ENCODE measurements at regions not wholly inside any gene's neighbourhood (a gene's known extent, or its start where the extent isn't known, plus 50 kb on each side); places are given as distances from the start of the nearest gene placed in this dataset.

DNA sequence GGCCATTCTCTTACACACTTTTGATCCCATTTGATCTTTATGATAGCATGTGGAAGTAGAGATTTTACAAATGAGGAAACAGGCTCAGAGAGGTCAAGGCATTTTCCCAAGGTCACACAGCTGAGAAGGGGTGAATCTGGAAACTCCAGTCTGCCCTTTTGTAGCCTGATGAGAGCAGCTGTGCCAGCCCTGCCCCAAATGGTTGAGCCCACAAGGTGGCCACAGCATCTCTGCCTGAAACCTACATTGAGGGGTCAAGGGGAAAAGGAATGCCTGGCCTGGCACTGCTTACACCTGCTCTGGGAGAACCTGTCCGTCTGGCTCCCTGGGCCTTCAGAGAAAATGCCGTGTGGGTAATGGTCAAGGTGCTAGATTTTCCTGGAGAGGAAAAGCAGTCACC lies 200.2 kb upstream of the LINGO1 start:
- Histone ChIP-seq H4K91ac (replicated peaks; ENCODE audit: insufficient read length, low read length) (no peak overlapping the region), H3K4me1 (replicated peaks in 1 of 4; ENCODE audit: control insufficient read depth in 3 of 4, insufficient read depth in 4 of 4, low read length in 3 of 4) (peaks cover 0 to 9% (median under 1%) of the 10 kb centered on the region in 4 experiments; a peak in 2 of 7 replicates), H3K79me1 (ENCODE audit: low read depth, low read length) (no peaks in the 10 kb centered on the region), H4K20me1 (replicated peaks in 1 of 2; ENCODE audit: control insufficient read depth in 1 of 2, insufficient read depth in 2 of 2, low read length in 2 of 2) (no peaks in the 10 kb centered on the region), H4K8ac (ENCODE audit: extremely low read depth, insufficient read depth, low read length) (no peak overlapping the region), H3K56ac (replicated peaks; ENCODE audit: insufficient read length, low read depth, low read length) (no peak overlapping the region), H2BK120ac (replicated peaks; ENCODE audit: low read depth, low read length) (no peak overlapping the region), H2BK5ac (ENCODE audit: low read depth, low read length) (no peak overlapping the region), H3K9ac (replicated peaks in 1 of 4; ENCODE audit: extremely low read depth in 1 of 4, low read depth in 3 of 4, low read length in 3 of 4) (no peak overlapping the region), H2BK12ac (ENCODE audit: low read depth, low read length) (no peak overlapping the region), H4K5ac (ENCODE audit: insufficient read length, low read depth, low read length) (no peak overlapping the region), H2AK5ac (ENCODE audit: low read depth, low read length) (no peak overlapping the region), H2BK15ac (ENCODE audit: low read length) (no peak overlapping the region), H3K4me2 (ENCODE audit: insufficient read depth in 1 of 2, low read depth in 2 of 2, low read length in 2 of 2) (no peak overlapping the region), H2AFZ (ENCODE audit: low read length) (no peak overlapping the region), H3K14ac (ENCODE audit: insufficient read length) (no peak overlapping the region), H3K79me2 (ENCODE audit: control insufficient read depth in 1 of 2, insufficient read depth in 2 of 2, low read length in 2 of 2) (no peaks in the 10 kb centered on the region), H3K27me3 (replicated peaks in 1 of 4; ENCODE audit: control insufficient read depth in 3 of 4, extremely low read depth in 1 of 4, insufficient read depth in 3 of 4, low read length in 3 of 4) (no peaks in the 10 kb centered on the region), H3K23ac (ENCODE audit: insufficient read length) (no peak overlapping the region), H2BK20ac (ENCODE audit: low read length) (no peak overlapping the region), H3K27ac (ENCODE audit: low read depth, low read length) (no peak overlapping the region), H3K36me3 (ENCODE audit: control insufficient read depth in 2 of 4, insufficient read depth in 4 of 4, low read length in 3 of 4) (no peaks in the 10 kb centered on the region), H3K9me3 (ENCODE audit: insufficient read depth in 2 of 2, low read depth in 1 of 2, low read length in 1 of 2) (no peaks in the 10 kb centered on the region), H3K4ac (replicated peaks; ENCODE audit: insufficient read length, low read depth, low read length) (no peak overlapping the region), H3K23me2 (ENCODE audit: low read depth, low read length) (no peaks in the 10 kb centered on the region), H3K18ac (ENCODE audit: extremely low read depth, low read length) (no peak overlapping the region), H3K4me3 (ENCODE audit: extremely low read depth in 1 of 4, insufficient read depth in 2 of 4, low read depth in 3 of 4, low read length in 4 of 4) (no peak overlapping the region)
- CTCF ChIA-PET (ENCODE audit: partially characterized antibody), result interaction anchor here (0.7 to 5.5 kb wide), 8 partner anchors 8 to 233 kb away, joined by 3 to 56 read pairs (median 4); no protein-coding TSS in a partner anchor
- WGBS, 2 experiments (ENCODE audit: extremely low coverage in 1 of 2, insufficient coverage in 1 of 2, insufficient read length in 1 of 2, insufficient replicate concordance in 2 of 2, low coverage in 1 of 2, low lambda C conversion rate in 2 of 2, missing lambda C conversion rate in 1 of 2), result 84% methylated on average over 2 of the region's 2 CpGs; no CpG with 5 or more reads in 1 of the 2 experiments
- no peak for DNase-seq (ENCODE audit: low read depth in 1 of 2, low spot score in 2 of 2)
- POLR2A ChIA-PET (ENCODE audit: partially characterized antibody), result no interaction called here
- TF ChIP-seq SP4 (IDR thresholded peaks at IDR 0.05; ENCODE audit: low read length), result no peak
- no peak for TF ChIP-seq PHF8 (conservative IDR thresholded peaks at IDR 0.05; ENCODE audit: low read depth, low read length)
- TF ChIP-seq KDM1A (IDR thresholded peaks at IDR 0.05; ENCODE audit: borderline replicate concordance, low read length), result peak; percentile 92
- TF ChIP-seq CBX8 (IDR thresholded peaks at IDR 0.05; ENCODE audit: borderline replicate concordance, low read depth, low read length), result no peak
- TF ChIP-seq KDM5A (IDR thresholded peaks at IDR 0.05; ENCODE audit: low read length), result no peak
- TF ChIP-seq TCF12 (IDR thresholded peaks at IDR 0.05; ENCODE audit: low read depth, low read length), result no peak
- no peak for FAIRE-seq

Measured in H1 (cell line).